OCI-LY1 (cell line): ENCODE measurements at regions not wholly inside any gene's neighbourhood (a gene's known extent, or its start where the extent isn't known, plus 50 kb on each side); places are given as distances from the start of the nearest gene placed in this dataset.

ENCODE experiments used
- EZH2 ChIP-seq: fragments of 200-600 bp; sonication (generic), shearing (Covaris generic); IDR thresholded peaks from 2 replicates; pipeline ENCODE4 v1.8.0; 2017; ENCODE audit warnings: borderline replicate concordance, mixed run types, mild to moderate bottlenecking, antibody characterized with exemption, low read length, moderate library complexity, mixed read lengths
- TF ChIP-seq, protein P1 (sequence below): fragments of 200-600 bp; sonication (generic), shearing (Covaris generic); IDR thresholded peaks from 2 replicates; pipeline ENCODE4 v1.5.1; 2017; ENCODE audit warnings: mild to moderate bottlenecking, antibody characterized with exemption, low read length, moderate library complexity, mixed read lengths

DNA sequence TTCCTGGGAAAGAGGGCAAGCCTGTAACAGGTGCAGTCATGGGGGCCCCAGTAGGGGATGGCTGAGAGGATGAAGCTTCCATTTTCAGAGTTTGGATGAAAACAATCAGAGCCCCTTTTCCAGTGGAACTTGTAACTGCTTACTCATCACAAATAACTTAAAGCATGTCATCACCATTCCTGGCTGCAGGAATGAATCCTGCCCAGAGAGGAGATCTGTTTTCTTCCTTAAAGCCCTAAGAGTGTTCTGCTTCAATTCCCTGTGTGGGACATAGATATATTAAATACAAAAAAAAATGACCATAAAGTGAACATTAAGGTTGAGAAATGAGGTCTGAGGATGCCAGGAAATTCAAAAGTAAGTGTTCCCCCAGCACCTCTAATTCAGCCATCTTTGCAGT is 183.4 kb upstream of the MEIS1 start:
- TF ChIP-seq, protein P1, sequence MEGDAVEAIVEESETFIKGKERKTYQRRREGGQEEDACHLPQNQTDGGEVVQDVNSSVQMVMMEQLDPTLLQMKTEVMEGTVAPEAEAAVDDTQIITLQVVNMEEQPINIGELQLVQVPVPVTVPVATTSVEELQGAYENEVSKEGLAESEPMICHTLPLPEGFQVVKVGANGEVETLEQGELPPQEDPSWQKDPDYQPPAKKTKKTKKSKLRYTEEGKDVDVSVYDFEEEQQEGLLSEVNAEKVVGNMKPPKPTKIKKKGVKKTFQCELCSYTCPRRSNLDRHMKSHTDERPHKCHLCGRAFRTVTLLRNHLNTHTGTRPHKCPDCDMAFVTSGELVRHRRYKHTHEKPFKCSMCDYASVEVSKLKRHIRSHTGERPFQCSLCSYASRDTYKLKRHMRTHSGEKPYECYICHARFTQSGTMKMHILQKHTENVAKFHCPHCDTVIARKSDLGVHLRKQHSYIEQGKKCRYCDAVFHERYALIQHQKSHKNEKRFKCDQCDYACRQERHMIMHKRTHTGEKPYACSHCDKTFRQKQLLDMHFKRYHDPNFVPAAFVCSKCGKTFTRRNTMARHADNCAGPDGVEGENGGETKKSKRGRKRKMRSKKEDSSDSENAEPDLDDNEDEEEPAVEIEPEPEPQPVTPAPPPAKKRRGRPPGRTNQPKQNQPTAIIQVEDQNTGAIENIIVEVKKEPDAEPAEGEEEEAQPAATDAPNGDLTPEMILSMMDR: no peak
- TF ChIP-seq EZH2: no peak
